Neural cell (in vitro differentiated cells): ENCODE measurements at regions not wholly inside any gene's neighbourhood (a gene's known extent, or its start where the extent isn't known, plus 50 kb on each side); places are given as distances from the start of the nearest gene placed in this dataset.

ENCODE experiments used
- H2AFZ ChIP-seq: fragments of 200-600, 300-800 bp; sonication (generic), shearing (Covaris generic); 2 replicates; pipeline ENCODE4 v1.6.0; 2014; ENCODE audit warnings: low read depth, mild to moderate bottlenecking, antibody characterized with exemption, low read length, moderate library complexity
- H3F3A ChIP-seq: fragments of 200-600 bp; shearing (Covaris generic); 2 replicates; pipeline ENCODE4 v1.6.1; 2016; ENCODE audit warnings: mild to moderate bottlenecking, moderate library complexity, mixed read lengths, antibody characterized with exemption, low read length; ENCODE audit not compliant: insufficient read depth, poor library complexity, severe bottlenecking
- H3K27ac ChIP-seq: fragments of 200-600, 300-800 bp; sonication (generic), shearing (Covaris generic); 2 replicates; pipeline ENCODE4 v1.5.1; 2014; ENCODE audit warnings: mild to moderate bottlenecking, low read length, moderate library complexity
- H3K27me3 ChIP-seq: fragments of 300-800, 200-600 bp; sonication (generic), shearing (Covaris generic); 2 replicates; pipeline ENCODE4 v1.6.0; 2014; ENCODE audit warnings: mild to moderate bottlenecking, low read depth, low read length, moderate library complexity; ENCODE audit not compliant: insufficient read depth
- H3K36me3 ChIP-seq: fragments of 300-800, 200-600 bp; sonication (generic), shearing (Covaris generic); 2 replicates; pipeline ENCODE4 v1.5.1; 2014; ENCODE audit warnings: mild to moderate bottlenecking, antibody characterized with exemption, low read length, moderate library complexity; ENCODE audit not compliant: insufficient read depth
- H3K4me2 ChIP-seq: fragments of 300-800, 200-600 bp; sonication (generic), shearing (Covaris generic); 2 replicates; pipeline ENCODE4 v1.6.0; 2014; ENCODE audit warnings: mild to moderate bottlenecking, low read length
- H3K4me3 ChIP-seq: fragments of 300-800, 200-600 bp; sonication (generic), shearing (Covaris generic); 2 replicates; pipeline ENCODE4 v1.5.1; 2014; ENCODE audit warnings: mild to moderate bottlenecking, low read length, moderate library complexity
- H3K79me2 ChIP-seq: fragments of 200-600 bp; shearing (Covaris generic); replicated peaks from 2 replicates; pipeline ENCODE4 v1.6.0; 2014; ENCODE audit warnings: mild to moderate bottlenecking, low read length, moderate library complexity; ENCODE audit not compliant: insufficient read depth
- H3K9ac ChIP-seq: fragments of 300-800, 200-600 bp; sonication (generic), shearing (Covaris generic); 2 replicates; pipeline ENCODE4 v1.6.1; 2016; ENCODE audit warnings: mild to moderate bottlenecking, low read length, mixed read lengths
- H3K9me2 ChIP-seq: fragments of 200-600 bp; shearing (Covaris generic); 2 replicates; pipeline ENCODE4 v1.6.1; 2016; ENCODE audit warnings: mild to moderate bottlenecking, low read length, mixed read lengths; ENCODE audit not compliant: insufficient read depth
- H3K9me3 ChIP-seq: fragments of 200-600, 300-800 bp; sonication (generic), shearing (Covaris generic); 2 replicates; pipeline ENCODE4 v1.6.1; 2016; ENCODE audit warnings: mild to moderate bottlenecking, mixed run types, low read length, moderate library complexity, mixed read lengths
- H4K20me1 ChIP-seq: fragments of 200-600 bp; shearing (Covaris generic); 2 replicates; pipeline ENCODE4 v1.6.1; 2016; ENCODE audit warnings: mild to moderate bottlenecking, mixed run types; ENCODE audit not compliant: insufficient read depth
- EP300 ChIP-seq: fragments of 450-650 bp; conservative IDR thresholded peaks from 2 replicates; pipeline ENCODE4 v1.6.1; 2014; ENCODE audit warnings: antibody characterized with exemption, mild to moderate bottlenecking, moderate library complexity; ENCODE audit not compliant: poor library complexity, severe bottlenecking
- EZH2 ChIP-seq: fragments of 200-600, 300-800 bp; shearing (Covaris generic), sonication (generic); IDR thresholded peaks from 2 replicates; pipeline ENCODE4 v1.6.1; 2014; ENCODE audit warnings: antibody characterized with exemption, low read length, borderline replicate concordance, mild to moderate bottlenecking; ENCODE audit not compliant: insufficient read depth, poor library complexity, severe bottlenecking
- MXI1 ChIP-seq: fragments of 450-650 bp; conservative IDR thresholded peaks from 2 replicates; pipeline ENCODE4 v1.6.1; 2014; ENCODE audit warnings: antibody characterized with exemption, mild to moderate bottlenecking; ENCODE audit not compliant: poor library complexity, severe bottlenecking
- POLR2AphosphoS5 ChIP-seq: IDR thresholded peaks from 2 replicates; pipeline ENCODE4 v1.6.1; 2012
- RAD21 ChIP-seq: fragments of 450-650 bp; conservative IDR thresholded peaks from 2 replicates; pipeline ENCODE4 v1.6.1; 2014; ENCODE audit warnings: antibody characterized with exemption, mild to moderate bottlenecking, moderate library complexity
- SMC3 ChIP-seq: fragments of 450-650 bp; conservative IDR thresholded peaks from 2 replicates; pipeline ENCODE4 v1.6.1; 2014; ENCODE audit warnings: antibody characterized with exemption, mild to moderate bottlenecking, moderate library complexity; ENCODE audit not compliant: poor library complexity
- TAF1 ChIP-seq: IDR thresholded peaks from 2 replicates; pipeline ENCODE4 v1.6.1; 2012; ENCODE audit warnings: low read depth
- TF ChIP-seq, protein P1 (sequence below): fragments of 450-650 bp; IDR thresholded peaks from 2 replicates; pipeline ENCODE4 v1.5.1; 2014; ENCODE audit warnings: antibody characterized with exemption, mild to moderate bottlenecking, moderate library complexity; ENCODE audit not compliant: poor library complexity, severe bottlenecking
- TF ChIP-seq, protein P2 (sequence below): IDR thresholded peaks from 2 replicates; pipeline ENCODE4 v1.6.1; 2012; ENCODE audit warnings: borderline replicate concordance

GRCh38 chrX:20418379-20419150 lies 151.9 kb upstream of the RPS6KA3 start:
- no peak overlapping the region for H2AFZ ChIP-seq
- H3K4me2 ChIP-seq, result no peak overlapping the region
- no peak overlapping the region for H3K9ac ChIP-seq
- H3K4me3 ChIP-seq, result no peak overlapping the region
- H3K79me2 ChIP-seq, result no peaks in the 10 kb centered on the region
- H3K27me3 ChIP-seq, result no peaks in the 10 kb centered on the region
- TF ChIP-seq POLR2AphosphoS5, result no peak
- H3F3A ChIP-seq, result no peaks in the 10 kb centered on the region
- H3K9me2 ChIP-seq, result no peaks in the 10 kb centered on the region
- no peaks in the 10 kb centered on the region for H3K36me3 ChIP-seq
- no peaks in the 10 kb centered on the region for H4K20me1 ChIP-seq
- no peaks in the 10 kb centered on the region for H3K9me3 ChIP-seq
- no peak overlapping the region for H3K27ac ChIP-seq

DNA sequence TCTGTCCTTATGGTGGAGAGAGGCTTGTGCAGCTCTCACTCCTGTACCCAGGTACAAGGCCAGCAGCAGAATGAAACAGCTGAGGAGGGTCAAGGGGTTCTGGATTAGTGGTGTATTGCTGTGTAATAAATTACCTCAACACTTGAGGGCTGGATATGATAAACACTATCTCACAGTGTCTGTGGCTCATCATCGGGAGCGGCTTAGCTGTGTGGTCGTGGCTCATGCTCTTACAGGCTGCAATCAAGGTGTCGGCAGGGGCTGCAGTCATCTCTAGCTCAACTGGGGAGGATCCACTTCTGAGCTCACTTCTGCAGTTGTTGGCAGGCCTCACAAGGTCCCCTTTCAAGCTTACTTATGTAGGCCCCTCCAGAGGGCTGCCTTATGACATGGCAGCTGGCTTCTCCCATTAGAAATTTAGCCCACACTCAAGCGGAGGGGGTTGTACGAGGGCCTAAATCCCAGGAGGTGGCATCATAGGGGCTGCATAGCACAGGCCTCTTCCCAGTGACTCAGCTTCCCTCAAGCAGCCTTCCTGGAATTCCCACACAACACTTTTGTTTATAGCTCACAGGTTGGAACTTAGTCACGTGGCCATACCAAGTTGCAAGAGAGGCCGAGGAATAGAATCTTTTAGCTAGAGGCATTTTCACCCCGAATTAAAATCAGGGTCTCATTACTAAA lies 148.2 kb upstream of the RPS6KA3 start:
- no peaks in the 10 kb centered on the region for H3K27me3 ChIP-seq
- no peaks in the 10 kb centered on the region for H4K20me1 ChIP-seq
- H3K36me3 ChIP-seq, result no peaks in the 10 kb centered on the region
- H3K4me3 ChIP-seq, result no peak overlapping the region
- no peak overlapping the region for H3K9ac ChIP-seq
- TF ChIP-seq EZH2 (no peak), POLR2AphosphoS5 (no peak), MXI1 (no peak), EP300 (no peak), SMC3 (no peak), RAD21 (no peak), TAF1 (no peak)
- TF ChIP-seq, protein P1, sequence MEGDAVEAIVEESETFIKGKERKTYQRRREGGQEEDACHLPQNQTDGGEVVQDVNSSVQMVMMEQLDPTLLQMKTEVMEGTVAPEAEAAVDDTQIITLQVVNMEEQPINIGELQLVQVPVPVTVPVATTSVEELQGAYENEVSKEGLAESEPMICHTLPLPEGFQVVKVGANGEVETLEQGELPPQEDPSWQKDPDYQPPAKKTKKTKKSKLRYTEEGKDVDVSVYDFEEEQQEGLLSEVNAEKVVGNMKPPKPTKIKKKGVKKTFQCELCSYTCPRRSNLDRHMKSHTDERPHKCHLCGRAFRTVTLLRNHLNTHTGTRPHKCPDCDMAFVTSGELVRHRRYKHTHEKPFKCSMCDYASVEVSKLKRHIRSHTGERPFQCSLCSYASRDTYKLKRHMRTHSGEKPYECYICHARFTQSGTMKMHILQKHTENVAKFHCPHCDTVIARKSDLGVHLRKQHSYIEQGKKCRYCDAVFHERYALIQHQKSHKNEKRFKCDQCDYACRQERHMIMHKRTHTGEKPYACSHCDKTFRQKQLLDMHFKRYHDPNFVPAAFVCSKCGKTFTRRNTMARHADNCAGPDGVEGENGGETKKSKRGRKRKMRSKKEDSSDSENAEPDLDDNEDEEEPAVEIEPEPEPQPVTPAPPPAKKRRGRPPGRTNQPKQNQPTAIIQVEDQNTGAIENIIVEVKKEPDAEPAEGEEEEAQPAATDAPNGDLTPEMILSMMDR, result no peak
- TF ChIP-seq, protein P2, sequence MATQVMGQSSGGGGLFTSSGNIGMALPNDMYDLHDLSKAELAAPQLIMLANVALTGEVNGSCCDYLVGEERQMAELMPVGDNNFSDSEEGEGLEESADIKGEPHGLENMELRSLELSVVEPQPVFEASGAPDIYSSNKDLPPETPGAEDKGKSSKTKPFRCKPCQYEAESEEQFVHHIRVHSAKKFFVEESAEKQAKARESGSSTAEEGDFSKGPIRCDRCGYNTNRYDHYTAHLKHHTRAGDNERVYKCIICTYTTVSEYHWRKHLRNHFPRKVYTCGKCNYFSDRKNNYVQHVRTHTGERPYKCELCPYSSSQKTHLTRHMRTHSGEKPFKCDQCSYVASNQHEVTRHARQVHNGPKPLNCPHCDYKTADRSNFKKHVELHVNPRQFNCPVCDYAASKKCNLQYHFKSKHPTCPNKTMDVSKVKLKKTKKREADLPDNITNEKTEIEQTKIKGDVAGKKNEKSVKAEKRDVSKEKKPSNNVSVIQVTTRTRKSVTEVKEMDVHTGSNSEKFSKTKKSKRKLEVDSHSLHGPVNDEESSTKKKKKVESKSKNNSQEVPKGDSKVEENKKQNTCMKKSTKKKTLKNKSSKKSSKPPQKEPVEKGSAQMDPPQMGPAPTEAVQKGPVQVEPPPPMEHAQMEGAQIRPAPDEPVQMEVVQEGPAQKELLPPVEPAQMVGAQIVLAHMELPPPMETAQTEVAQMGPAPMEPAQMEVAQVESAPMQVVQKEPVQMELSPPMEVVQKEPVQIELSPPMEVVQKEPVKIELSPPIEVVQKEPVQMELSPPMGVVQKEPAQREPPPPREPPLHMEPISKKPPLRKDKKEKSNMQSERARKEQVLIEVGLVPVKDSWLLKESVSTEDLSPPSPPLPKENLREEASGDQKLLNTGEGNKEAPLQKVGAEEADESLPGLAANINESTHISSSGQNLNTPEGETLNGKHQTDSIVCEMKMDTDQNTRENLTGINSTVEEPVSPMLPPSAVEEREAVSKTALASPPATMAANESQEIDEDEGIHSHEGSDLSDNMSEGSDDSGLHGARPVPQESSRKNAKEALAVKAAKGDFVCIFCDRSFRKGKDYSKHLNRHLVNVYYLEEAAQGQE, result no peak
- H3K9me2 ChIP-seq, result no peaks in the 10 kb centered on the region
- H3F3A ChIP-seq, result no peaks in the 10 kb centered on the region
- no peak overlapping the region for H3K4me2 ChIP-seq
- no peaks in the 10 kb centered on the region for H3K9me3 ChIP-seq
- H3K27ac ChIP-seq, result no peak overlapping the region
- no peak overlapping the region for H2AFZ ChIP-seq
- H3K79me2 ChIP-seq, result no peaks in the 10 kb centered on the region
